NT2/D1 (cell line): ENCODE measurements at regions not wholly inside any gene's neighbourhood (a gene's known extent, or its start where the extent isn't known, plus 50 kb on each side); places are given as distances from the start of the nearest gene placed in this dataset.

Source experiments
- SUZ12 ChIP-seq: IDR thresholded peaks from 2 replicates; pipeline ENCODE4 v1.6.1; 2011; ENCODE audit not compliant: insufficient read length, insufficient read depth; ENCODE audit errors: extremely low read depth
- ZNF274 ChIP-seq: IDR thresholded peaks from 2 replicates; pipeline ENCODE4 v1.6.1; 2011; ENCODE audit warnings: mild to moderate bottlenecking, low read depth, low read length

- TF ChIP-seq ZNF274 (no peak), SUZ12 (no peak)
Observed at GRCh38 chr15:31248263-31248662, 78.4 kb upstream of the KLF13 start.
